ENCODE measurements at regions not wholly inside any gene's neighbourhood (a gene's known extent, or its start where the extent isn't known, plus 50 kb on each side); places are given as distances from the start of the nearest gene placed in this dataset.

DNA sequence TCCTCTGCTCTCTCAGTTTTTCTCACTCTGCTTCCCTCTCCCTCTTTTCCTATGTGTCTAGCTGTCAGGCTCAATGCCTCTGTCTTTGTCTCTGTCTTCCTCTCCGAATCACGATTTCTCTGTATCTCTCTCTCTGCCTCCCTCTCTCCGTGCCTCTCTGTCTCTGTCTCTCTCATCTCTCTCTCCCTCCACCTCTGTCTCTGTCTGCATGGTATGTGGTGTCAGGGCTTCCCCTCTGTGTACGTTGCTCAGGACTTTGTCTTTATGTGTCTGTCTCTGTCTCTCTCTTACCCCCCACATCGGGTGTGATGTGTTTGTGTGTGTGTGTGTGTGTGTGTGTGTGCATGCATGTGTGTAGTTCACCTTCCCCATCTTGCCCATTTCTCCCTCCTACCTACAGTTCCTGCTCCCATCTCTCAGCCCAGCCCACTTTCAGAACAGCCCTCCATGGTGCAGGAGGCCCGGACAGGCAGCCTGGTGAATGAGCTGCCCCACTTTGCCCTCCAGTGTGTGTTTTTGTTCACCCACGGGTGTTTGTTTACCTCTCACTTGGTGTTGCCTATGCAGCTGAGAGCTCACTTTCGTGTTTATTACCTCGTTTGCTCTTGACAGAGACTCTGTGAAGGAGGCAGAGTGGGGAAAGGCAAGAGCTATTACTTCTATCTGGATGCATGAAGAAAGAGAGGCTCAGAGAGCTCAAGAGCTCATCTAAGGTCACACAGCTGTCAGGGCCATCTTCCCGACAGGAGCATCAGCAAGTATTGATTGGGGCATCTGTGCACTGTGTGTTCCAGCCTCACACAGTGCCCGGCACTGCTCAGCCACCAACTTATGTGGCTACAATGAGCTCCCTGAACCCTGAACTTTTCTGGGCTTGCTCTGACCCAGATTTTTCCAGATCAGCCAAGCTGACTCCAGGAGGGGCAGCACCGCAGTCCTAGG, 163.5 kb upstream of the ZMIZ1 start:
- Histone ChIP-seq H2AFZ (no peak overlapping the region), H3K9me2 (ENCODE audit: insufficient read depth) (no peaks in the 10 kb centered on the region)

DNA sequence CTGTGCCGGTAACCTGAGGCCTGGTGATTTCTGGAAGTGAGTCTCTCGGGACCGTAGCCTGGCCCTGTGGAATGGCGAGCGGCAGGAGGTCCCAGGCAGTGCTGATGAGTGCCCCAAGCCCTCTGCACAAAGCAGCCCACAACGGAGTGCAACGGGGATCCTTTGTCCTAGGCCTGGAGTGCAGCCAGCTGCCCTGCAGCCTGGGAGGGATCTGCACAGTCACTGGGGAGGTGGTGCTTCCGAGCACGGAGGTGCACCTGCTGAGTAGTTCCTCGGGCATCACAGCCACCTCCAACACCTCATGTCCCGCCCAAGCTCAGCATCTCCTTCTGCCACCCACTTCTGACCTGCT, 162.8 kb upstream of the ZMIZ1 start:
- Histone ChIP-seq H3K9me3 (ENCODE audit: insufficient read depth, low read depth) (no peaks in the 10 kb centered on the region), H3K9me2 (ENCODE audit: insufficient read depth) (no peaks in the 10 kb centered on the region), H3K4me3 (no peak overlapping the region), H3K4me2 (no peak overlapping the region), H3K4me1 (replicated peaks; ENCODE audit: insufficient read depth) (no peaks in the 10 kb centered on the region), H3K27me3 (ENCODE audit: insufficient read depth, low read depth) (no peaks in the 10 kb centered on the region), H3K36me3 (ENCODE audit: low read depth) (no peaks in the 10 kb centered on the region), H2AFZ (no peak overlapping the region), H4K20me1 (ENCODE audit: insufficient read depth) (no peaks in the 10 kb centered on the region), H3K27ac (no peak overlapping the region), H3F3A (ENCODE audit: insufficient read depth, low read depth) (no peaks in the 10 kb centered on the region), H3K79me2 (ENCODE audit: low read depth) (no peaks in the 10 kb centered on the region)
- POLR2A ChIA-PET (ENCODE audit: unreplicated experiment): interaction anchor here (0.6 kb wide), 1 partner anchor 865 kb away, joined by 8 read pairs; no protein-coding TSS in a partner anchor
- BruUV-seq (replicated peaks): no TSS peak
- CTCF ChIA-PET: interaction anchor here (0.7 kb wide), 1 partner anchor 100 kb away, joined by 4 read pairs; no protein-coding TSS in a partner anchor
- DNase-seq: peak in 1 of 2 experiments; percentile 28
- TF ChIP-seq, protein P1, sequence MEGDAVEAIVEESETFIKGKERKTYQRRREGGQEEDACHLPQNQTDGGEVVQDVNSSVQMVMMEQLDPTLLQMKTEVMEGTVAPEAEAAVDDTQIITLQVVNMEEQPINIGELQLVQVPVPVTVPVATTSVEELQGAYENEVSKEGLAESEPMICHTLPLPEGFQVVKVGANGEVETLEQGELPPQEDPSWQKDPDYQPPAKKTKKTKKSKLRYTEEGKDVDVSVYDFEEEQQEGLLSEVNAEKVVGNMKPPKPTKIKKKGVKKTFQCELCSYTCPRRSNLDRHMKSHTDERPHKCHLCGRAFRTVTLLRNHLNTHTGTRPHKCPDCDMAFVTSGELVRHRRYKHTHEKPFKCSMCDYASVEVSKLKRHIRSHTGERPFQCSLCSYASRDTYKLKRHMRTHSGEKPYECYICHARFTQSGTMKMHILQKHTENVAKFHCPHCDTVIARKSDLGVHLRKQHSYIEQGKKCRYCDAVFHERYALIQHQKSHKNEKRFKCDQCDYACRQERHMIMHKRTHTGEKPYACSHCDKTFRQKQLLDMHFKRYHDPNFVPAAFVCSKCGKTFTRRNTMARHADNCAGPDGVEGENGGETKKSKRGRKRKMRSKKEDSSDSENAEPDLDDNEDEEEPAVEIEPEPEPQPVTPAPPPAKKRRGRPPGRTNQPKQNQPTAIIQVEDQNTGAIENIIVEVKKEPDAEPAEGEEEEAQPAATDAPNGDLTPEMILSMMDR (conservative IDR thresholded peaks at IDR 0.05): no peak
- no peak for TF ChIP-seq EZH2 (IDR thresholded peaks at IDR 0.05; ENCODE audit: low read depth)
- intact Hi-C loops (cut with micrococcal nuclease; ENCODE audit: unreplicated experiment): no loop called here

More for the DNA sequence above, 163.5 kb upstream of the ZMIZ1 start:
- Histone ChIP-seq H4K20me1 (ENCODE audit: insufficient read depth) (no peaks in the 10 kb centered on the region), H3K27ac (no peak overlapping the region), H3K79me2 (ENCODE audit: low read depth) (no peaks in the 10 kb centered on the region), H3F3A (ENCODE audit: insufficient read depth, low read depth) (no peaks in the 10 kb centered on the region), H3K36me3 (ENCODE audit: low read depth) (no peaks in the 10 kb centered on the region), H3K4me3 (no peak overlapping the region), H3K4me1 (replicated peaks; ENCODE audit: insufficient read depth) (no peaks in the 10 kb centered on the region), H3K9me3 (ENCODE audit: insufficient read depth, low read depth) (no peaks in the 10 kb centered on the region), H3K27me3 (ENCODE audit: insufficient read depth, low read depth) (no peaks in the 10 kb centered on the region), H3K4me2 (no peak overlapping the region)
- no peak for DNase-seq
- BruUV-seq (replicated peaks): no TSS peak
- TF ChIP-seq EZH2 (IDR thresholded peaks at IDR 0.05; ENCODE audit: low read depth): no peak
- TF ChIP-seq, protein P1 (conservative IDR thresholded peaks at IDR 0.05): no peak
- POLR2A ChIA-PET (ENCODE audit: unreplicated experiment): interaction anchor here (0.7 kb wide), 1 partner anchor 115 kb away, joined by 3 read pairs; no protein-coding TSS in a partner anchor
- intact Hi-C loops (cut with micrococcal nuclease; ENCODE audit: unreplicated experiment): no loop called here
- CTCF ChIA-PET: interaction anchor here (0.7 kb wide), 1 partner anchor 100 kb away, joined by 4 read pairs; no protein-coding TSS in a partner anchor

DNA sequence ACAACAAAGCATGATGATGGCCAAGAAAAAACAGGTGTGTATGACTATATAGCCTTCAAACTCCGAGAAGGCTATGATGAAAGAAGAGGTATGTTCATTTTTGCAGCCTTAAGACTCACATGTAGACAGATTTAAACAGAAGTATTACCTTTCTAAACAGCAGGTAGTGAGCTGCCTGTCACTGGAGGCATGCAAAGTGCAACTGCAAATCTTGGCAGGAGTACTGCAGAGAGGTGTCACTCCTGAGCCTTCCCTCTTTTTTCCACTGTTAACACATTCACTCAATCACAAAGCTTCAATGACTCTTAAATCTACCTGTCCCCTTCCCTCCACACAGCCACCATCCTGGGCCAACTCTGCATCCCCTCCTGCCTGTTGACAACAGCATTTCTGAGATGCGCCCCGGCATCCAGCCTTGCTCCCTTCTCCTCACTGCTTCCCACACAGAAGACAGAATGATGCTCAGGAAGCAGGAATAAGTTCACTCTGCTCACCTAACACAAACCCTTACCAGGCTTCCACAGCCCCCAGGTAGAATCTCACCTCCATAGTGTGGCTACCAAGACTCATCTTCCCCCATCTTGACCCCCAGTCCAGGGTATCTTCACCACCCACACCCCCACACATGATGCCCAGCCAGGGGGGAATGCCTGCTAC, 161.9 kb upstream of the ZMIZ1 start:
- Histone ChIP-seq H3K4me1 (replicated peaks; ENCODE audit: insufficient read depth) (no peaks in the 10 kb centered on the region), H3K27me3 (ENCODE audit: insufficient read depth, low read depth) (no peaks in the 10 kb centered on the region), H4K20me1 (ENCODE audit: insufficient read depth) (no peaks in the 10 kb centered on the region), H3K4me2 (no peak overlapping the region), H3K79me2 (ENCODE audit: low read depth) (no peaks in the 10 kb centered on the region), H3F3A (ENCODE audit: insufficient read depth, low read depth) (no peaks in the 10 kb centered on the region), H3K4me3 (no peak overlapping the region), H2AFZ (no peak overlapping the region), H3K9me2 (ENCODE audit: insufficient read depth) (no peaks in the 10 kb centered on the region), H3K36me3 (ENCODE audit: low read depth) (no peaks in the 10 kb centered on the region), H3K9me3 (ENCODE audit: insufficient read depth, low read depth) (no peaks in the 10 kb centered on the region), H3K27ac (no peak overlapping the region)
- ChIA-PET POLR2A (ENCODE audit: unreplicated experiment) (no interaction called here), CTCF (no interaction called here)
- intact Hi-C loops (cut with micrococcal nuclease; ENCODE audit: unreplicated experiment): no loop called here
- BruUV-seq (replicated peaks): no TSS peak
- TF ChIP-seq EZH2 (IDR thresholded peaks at IDR 0.05; ENCODE audit: low read depth): no peak
- TF ChIP-seq, protein P1 (conservative IDR thresholded peaks at IDR 0.05): no peak
- no peak for DNase-seq

Measured in PC-9 (cell line).